Suprapubic skin (tissue), 4 donors: ENCODE measurements at regions not wholly inside any gene's neighbourhood (a gene's known extent, or its start where the extent isn't known, plus 50 kb on each side); places are given as distances from the start of the nearest gene placed in this dataset.

Source experiments
- DNase-seq, 2 donors: peaks; one replicate each; pipeline ENCODE4 v3.0.0-alpha.2; 2019; ENCODE audit warnings: low spot score in 2 of 2
- H3K27ac ChIP-seq: fragments of 200-600 bp; sonication (generic); one replicate; pipeline ENCODE4 v1.5.1; 2019
- H3K27me3 ChIP-seq: fragments of 200-600 bp; sonication (generic); one replicate; pipeline ENCODE4 v1.5.1; 2019
- H3K36me3 ChIP-seq: fragments of 200-600 bp; sonication (generic); one replicate; pipeline ENCODE4 v1.5.1; 2019
- H3K4me1 ChIP-seq: fragments of 200-600 bp; sonication (generic); one replicate; pipeline ENCODE4 v1.5.1; 2019
- H3K4me3 ChIP-seq: fragments of 200-600 bp; sonication (generic); one replicate; pipeline ENCODE4 v1.5.1; 2019; ENCODE audit warnings: mild to moderate bottlenecking
- H3K9me3 ChIP-seq: fragments of 200-600 bp; sonication (generic); one replicate; pipeline ENCODE4 v1.5.1; 2019
- CTCF ChIP-seq, 2 donors: fragments of 200-600 bp in 1 of 2; fragments of 450-650 bp in 1 of 2; sonication (generic) in 1 of 2; IDR thresholded peaks; one replicate each; pipeline ENCODE4 v1.5.1; 2016 to 2019; ENCODE audit warnings: antibody characterized with exemption in 2 of 2, mild to moderate bottlenecking in 1 of 2, moderate library complexity in 1 of 2
- EP300 ChIP-seq: sonication (generic); formaldehyde crosslinking; IDR thresholded peaks from one replicate; pipeline ENCODE4 v1.6.1; 2017; ENCODE audit warnings: antibody characterized with exemption
- POLR2A ChIP-seq, 2 donors: fragments of 450-650 bp; IDR thresholded peaks; one replicate each; pipeline ENCODE4 v1.6.1; 2017; ENCODE audit warnings: antibody characterized with exemption in 2 of 2, mild to moderate bottlenecking in 2 of 2, moderate library complexity in 2 of 2
- POLR2AphosphoS5 ChIP-seq, 3 donors: sonication (generic); formaldehyde crosslinking; IDR thresholded peaks; one replicate each; pipeline ENCODE4 v1.6.1; 2017; ENCODE audit warnings: antibody characterized with exemption in 3 of 3
- WGBS: methylation state at CpG from one replicate; pipeline ENCODE4 v1.1.5; 2018; 5-methylcytosine and 5-hydroxymethylcytosine counted together

- H3K27ac ChIP-seq = peak overlapping the region; percentile 52
- H3K4me1 ChIP-seq = no peaks in the 10 kb centered on the region
- WGBS = 73% methylated on average over 6 of the region's 6 CpGs
Measured at GRCh38 chr5:107290780-107291398, 379.8 kb downstream of the EFNA5 start.

GRCh38 chr5:107289030-107289714 lies 381.6 kb downstream of the EFNA5 start:
- Histone ChIP-seq H3K36me3 (no peaks in the 10 kb centered on the region), H3K4me1 (peaks cover 8% of the 10 kb centered on the region), H3K27me3 (no peaks in the 10 kb centered on the region), H3K4me3 (no peak overlapping the region), H3K27ac (peak overlapping the region; percentile 27), H3K9me3 (no peaks in the 10 kb centered on the region)
- DNase-seq = no peak
- 63% methylated on average over 4 of the region's 4 CpGs for WGBS
- TF ChIP-seq POLR2AphosphoS5 (IDR thresholded peaks at IDR 0.05) (no peak), EP300 (no peak), CTCF (IDR thresholded peaks at IDR 0.05) (no peak), POLR2A (IDR thresholded peaks at IDR 0.05) (no peak)

More at GRCh38 chr5:107290780-107291398, 379.8 kb downstream of the EFNA5 start:
- Histone ChIP-seq H3K9me3 (no peaks in the 10 kb centered on the region), H3K4me3 (no peak overlapping the region), H3K36me3 (no peaks in the 10 kb centered on the region), H3K27me3 (no peaks in the 10 kb centered on the region)
- TF ChIP-seq CTCF (IDR thresholded peaks at IDR 0.05) (no peak), POLR2A (IDR thresholded peaks at IDR 0.05) (no peak), POLR2AphosphoS5 (IDR thresholded peaks at IDR 0.05) (no peak), EP300 (no peak)
- no peak for DNase-seq

GRCh38 chr5:107286447-107287098 lies 384.2 kb downstream of the EFNA5 start:
- H3K9me3 ChIP-seq = no peaks in the 10 kb centered on the region
- H3K4me3 ChIP-seq = no peak overlapping the region
- peak overlapping the region; percentile 39 for H3K27ac ChIP-seq
- no peaks in the 10 kb centered on the region for H3K36me3 ChIP-seq
- TF ChIP-seq POLR2AphosphoS5 (IDR thresholded peaks at IDR 0.05) (no peak), CTCF (IDR thresholded peaks at IDR 0.05) (no peak), POLR2A (IDR thresholded peaks at IDR 0.05) (no peak), EP300 (no peak)
- WGBS = 86% methylated on average over 7 of the region's 7 CpGs
- peaks cover 8% of the 10 kb centered on the region for H3K4me1 ChIP-seq
- no peak for DNase-seq
- no peaks in the 10 kb centered on the region for H3K27me3 ChIP-seq

GRCh38 chr5:107285772-107286171 lies 385.0 kb downstream of the EFNA5 start:
- WGBS = 89% methylated on average over 6 of the region's 6 CpGs
- no peaks in the 10 kb centered on the region for H3K27me3 ChIP-seq
- TF ChIP-seq EP300 (no peak), POLR2A (IDR thresholded peaks at IDR 0.05) (no peak), POLR2AphosphoS5 (IDR thresholded peaks at IDR 0.05) (no peak), CTCF (IDR thresholded peaks at IDR 0.05) (no peak)
- H3K4me3 ChIP-seq = no peak overlapping the region
- no peaks in the 10 kb centered on the region for H3K36me3 ChIP-seq
- H3K27ac ChIP-seq = peak overlapping the region; percentile 39
- peaks cover 8% of the 10 kb centered on the region for H3K4me1 ChIP-seq
- DNase-seq = no peak
- no peaks in the 10 kb centered on the region for H3K9me3 ChIP-seq
